Esophagus muscularis mucosa (tissue), 3 donors: ENCODE measurements at regions not wholly inside any gene's neighbourhood (a gene's known extent, or its start where the extent isn't known, plus 50 kb on each side); places are given as distances from the start of the nearest gene placed in this dataset.

Experiments
- CTCF ChIP-seq, 3 experiments: fragments of 200-600 bp in 2 of 3; fragments of 450-650 bp in 1 of 3; sonication (generic) in 2 of 3; IDR thresholded peaks; one replicate each; pipeline ENCODE4 v1.5.1; 2017 to 2019; ENCODE audit warnings: antibody characterized with exemption in 3 of 3, mild to moderate bottlenecking in 2 of 3, moderate library complexity in 1 of 3
- POLR2A ChIP-seq: fragments of 450-650 bp; IDR thresholded peaks from one replicate; pipeline ENCODE4 v1.6.1; 2017; ENCODE audit warnings: antibody characterized with exemption, moderate library complexity, mild to moderate bottlenecking, low read depth
- POLR2AphosphoS5 ChIP-seq, 2 donors: sonication (generic); formaldehyde crosslinking; IDR thresholded peaks; one replicate each; pipeline ENCODE4 v1.6.1; 2017; ENCODE audit warnings: antibody characterized with exemption in 2 of 2

GRCh38 chr2:78202986-78203670, 681.0 kb upstream of the LRRTM4 start:
- TF ChIP-seq CTCF (IDR thresholded peaks at IDR 0.05) (no peak), POLR2A (no peak), POLR2AphosphoS5 (IDR thresholded peaks at IDR 0.05) (no peak)
